NCI-H82 treated with DMSO at 0.1 percent for 48 hours (cell line): ENCODE measurements at regions not wholly inside any gene's neighbourhood (a gene's known extent, or its start where the extent isn't known, plus 50 kb on each side); places are given as distances from the start of the nearest gene placed in this dataset.

Source experiments
- DNase-seq: peaks from one replicate; lab custom pipeline; 2025; ENCODE audit not compliant: unreplicated experiment; lab: John Stamatoyannopoulos, UW

DNA sequence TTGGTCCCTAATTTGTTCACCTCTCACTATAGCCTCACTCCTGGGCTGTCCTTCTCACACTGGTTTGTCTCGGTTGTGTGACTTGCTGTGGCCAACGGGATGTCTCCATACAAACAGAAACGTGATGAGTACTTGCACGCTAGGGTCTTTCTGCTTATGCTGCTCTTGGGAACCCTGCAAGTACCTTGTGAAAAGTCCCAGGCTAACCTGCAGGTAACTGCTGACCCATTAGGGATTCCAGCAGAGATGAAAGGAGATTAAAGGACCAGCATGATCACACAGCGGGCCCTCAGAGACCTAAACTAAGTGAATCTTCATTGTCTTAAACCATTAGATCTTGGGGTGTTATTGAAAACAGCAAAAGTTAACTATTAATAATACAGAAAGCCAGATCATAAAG is 562.8 kb upstream of the GOT2 start:
- no peak for DNase-seq

DNA sequence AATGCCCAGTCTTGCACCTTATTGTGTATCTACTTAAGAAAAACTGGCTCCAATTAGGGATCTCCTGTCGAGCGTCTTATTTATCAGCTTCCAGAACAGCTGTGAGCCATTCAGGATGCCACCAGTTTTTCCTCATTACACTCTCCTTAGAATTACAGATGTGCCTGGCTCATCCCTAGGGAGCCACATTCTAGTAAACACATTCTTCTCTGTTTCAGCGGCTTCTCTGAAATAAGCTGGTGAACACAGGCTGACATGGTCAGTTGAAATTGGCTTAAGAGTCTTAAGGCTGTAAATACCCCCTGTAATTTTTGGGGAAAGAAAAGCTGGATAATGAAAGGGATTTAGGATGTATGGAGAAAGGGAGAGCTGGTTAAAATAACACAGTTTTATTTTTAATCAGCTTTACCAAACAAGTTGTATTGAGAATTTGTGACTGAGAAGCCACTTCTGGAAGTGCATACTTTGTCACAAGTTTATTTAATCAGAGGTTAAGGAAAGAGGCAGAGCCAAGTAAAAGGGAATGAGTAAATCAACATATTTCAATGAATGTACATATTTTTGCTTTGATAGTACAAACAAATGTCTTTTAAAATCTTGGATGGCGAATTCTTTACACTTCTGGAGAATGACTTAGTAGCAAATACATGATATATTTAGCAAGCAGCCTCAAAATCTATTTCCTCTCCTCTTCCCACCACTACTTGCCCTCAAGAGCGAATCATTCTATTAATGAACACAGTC is 562.0 kb upstream of the GOT2 start:
- DNase-seq: peak; percentile 50

DNA sequence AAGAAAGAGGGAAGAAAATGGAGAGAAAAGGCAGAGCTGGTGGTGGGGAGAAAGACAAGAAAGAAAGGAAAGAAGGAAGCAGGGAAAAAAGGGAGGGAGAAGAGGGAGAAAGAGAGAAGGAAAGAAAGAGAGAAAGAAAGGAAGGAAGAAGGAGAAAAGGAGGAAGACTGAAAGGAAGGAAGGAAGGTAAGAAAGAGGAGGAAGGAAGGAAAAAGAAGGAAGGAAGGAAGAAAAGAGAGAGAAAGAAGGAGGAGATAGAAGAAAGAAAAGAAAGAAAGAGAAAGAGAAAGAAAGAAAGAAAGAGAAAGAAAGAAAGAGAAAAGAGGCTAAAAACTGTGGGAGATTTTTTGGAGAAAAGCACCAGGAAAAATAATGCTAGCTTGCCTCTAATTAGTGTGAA is 561.4 kb upstream of the GOT2 start:
- no peak for DNase-seq

DNA sequence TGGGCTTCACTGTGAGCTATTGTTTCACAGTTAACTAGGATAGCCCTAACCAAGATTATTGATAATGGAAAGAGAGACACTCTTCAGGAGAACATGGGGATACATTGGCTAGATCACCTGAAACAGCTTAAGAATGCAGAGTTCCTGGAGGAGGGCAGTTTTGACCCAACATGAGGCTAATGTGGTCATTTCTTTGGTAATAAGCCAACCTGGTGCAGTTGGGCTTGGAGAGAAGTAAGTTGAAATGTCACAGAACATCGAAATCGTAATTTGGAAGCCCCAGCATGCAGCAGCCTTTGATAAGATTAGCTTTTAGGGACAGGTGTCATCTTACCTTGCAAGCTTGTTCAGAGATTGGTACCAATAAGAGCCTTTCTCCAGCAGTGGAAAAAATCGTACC is 556.6 kb upstream of the GOT2 start:
- no peak for DNase-seq

DNA sequence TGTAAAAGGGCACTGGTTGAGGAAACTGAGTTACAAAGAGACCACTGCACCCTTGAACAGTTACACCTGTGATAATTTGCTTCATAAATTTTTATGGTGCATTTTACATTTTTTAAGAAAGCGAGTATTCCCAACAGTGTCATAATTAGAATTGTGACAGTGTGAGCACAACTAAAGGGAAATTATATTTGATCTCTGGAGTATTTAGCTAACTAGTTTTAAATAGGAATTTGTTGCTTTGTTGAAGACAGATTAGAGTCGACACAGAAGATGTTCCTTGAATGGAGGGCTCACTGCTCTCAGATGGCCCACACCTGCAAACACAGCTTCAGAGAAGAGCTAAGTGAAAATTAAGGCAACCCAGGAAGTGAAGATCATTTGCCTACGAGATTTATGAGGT is 555.0 kb upstream of the GOT2 start:
- DNase-seq: no peak

DNA sequence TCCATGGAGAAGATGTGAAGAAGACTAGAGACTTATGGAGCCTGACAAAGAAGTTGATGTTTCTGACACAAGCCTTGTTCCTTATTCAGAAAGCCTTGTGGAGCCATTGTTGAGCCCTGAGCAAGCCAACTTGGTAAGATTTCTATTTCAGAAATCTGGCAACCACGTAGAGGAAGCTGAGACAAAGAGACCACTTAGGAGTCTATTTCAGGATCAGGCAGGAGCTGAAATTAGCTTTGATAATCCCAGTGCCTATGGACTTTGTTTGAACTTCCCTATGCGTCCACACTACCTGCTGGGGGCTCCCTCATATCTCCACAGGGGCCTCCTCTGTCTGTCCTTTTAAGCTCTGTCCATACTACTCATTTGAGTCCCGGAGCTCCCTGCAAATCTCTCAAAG is 540.0 kb upstream of the GOT2 start:
- no peak for DNase-seq

DNA sequence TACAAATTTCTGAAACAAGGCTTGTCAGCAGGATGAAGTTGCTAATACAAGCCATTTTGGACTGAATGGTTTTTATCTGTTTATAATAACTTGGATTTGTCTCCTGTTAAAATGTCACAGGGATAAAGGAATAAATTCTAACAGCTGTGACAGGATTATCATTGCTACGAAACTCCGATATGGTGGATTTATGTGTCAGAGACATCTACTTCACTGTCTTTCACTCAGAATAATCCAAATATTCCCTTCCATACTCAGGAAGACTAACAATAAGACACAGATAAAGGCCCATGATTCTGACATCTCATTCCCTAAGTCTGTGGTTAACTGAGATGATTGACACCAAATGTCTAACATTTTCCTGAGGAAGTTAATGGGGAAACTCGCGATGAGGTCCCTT is 529.8 kb upstream of the GOT2 start:
- no peak for DNase-seq

DNA sequence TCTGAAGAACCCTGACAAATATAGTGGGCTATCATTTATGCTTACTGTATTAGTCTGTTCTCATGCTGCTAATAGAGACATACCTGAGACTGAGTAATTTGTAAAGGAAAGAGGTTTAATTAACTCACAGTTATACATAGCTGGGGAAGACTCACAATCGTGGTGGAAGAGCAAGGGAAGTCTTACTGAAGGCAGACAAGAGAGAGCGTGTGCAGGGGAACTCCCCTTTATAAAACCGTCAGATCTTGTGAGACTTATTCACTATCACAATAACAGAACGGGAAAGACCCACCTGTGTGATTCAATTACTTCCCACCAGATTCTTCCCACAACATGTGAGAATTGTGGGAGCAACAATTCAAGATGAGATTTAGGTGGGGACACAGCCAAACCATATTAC is 526.8 kb upstream of the GOT2 start:
- DNase-seq: no peak

DNA sequence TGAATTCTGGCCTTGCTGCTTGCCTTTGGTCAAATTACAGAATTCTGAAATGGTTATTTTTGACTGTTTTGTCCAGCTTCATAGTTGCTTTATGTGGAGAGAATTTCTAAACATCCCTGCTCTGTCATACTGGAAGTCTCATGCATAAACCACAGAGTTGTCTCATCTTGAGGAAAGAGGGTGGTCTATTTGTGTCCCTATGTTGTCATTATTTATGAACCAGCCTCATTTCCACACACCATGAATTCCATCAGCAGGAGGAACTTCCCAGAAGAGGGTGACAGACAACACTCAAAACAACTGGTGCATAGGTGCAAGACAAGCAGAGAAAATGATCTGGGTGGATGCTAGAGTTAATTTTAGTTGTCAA is 525.8 kb upstream of the GOT2 start:
- no peak for DNase-seq

DNA sequence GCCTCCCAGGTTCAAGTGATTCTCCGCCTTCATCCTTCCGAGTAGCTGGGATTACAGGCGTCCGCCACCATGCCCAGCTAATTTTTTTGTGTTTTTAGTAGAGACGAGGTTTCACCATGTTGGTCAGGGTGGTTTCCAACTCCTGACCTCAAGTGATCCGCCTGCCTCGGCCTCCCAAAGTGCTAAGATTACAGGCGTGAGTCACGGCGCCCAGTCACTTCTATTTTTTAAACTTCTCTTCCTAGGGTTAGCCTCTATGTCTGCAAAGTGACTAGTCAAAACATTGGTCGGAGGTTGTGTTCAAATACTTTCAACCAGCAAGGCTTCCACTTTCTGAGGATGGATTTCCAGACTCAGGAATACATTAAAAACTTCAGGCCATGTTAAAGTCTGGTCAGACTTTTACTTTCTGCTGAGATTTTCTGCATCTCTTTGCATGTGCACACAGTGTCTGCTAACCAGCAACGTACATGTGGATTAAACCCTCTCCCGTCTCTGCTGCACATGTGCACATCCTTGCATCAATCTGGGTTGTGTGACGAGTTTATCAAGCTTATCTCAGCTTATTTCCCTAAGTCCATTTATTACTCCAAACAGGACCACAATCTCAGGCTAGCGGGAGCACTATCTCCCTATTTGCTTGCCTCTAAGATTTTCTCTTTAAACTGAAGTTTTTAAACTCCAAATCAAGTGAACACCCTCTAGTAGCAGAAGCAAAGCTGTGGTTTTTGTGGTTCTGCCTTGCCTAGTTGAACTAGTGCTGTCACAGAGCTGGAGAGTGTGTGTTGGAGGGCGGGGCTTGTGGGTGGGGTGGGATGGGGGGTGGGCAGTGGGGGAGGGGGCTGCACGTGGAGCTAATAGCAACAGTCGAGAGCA is 525.2 kb upstream of the GOT2 start:
- DNase-seq: peak; percentile 1

DNA sequence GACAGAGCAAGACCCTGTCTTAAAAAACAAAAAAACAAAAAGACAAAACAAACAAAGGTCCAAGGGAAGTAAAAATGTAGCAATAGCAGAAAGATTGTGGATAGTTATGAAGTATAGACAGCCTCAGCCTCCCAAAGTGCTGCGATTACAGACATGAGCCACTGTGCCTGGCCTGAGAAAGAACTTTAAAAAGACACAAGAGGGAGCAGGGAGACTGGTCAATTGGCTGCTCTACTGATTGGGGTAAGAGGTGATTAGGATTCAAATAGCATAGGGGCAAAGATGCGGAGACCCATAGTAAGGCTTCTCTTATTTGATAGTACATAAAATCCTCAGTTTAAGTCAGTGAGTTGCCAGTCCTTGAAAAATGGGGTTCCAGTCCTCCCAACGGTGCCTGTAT is 518.2 kb upstream of the GOT2 start:
- no peak for DNase-seq

DNA sequence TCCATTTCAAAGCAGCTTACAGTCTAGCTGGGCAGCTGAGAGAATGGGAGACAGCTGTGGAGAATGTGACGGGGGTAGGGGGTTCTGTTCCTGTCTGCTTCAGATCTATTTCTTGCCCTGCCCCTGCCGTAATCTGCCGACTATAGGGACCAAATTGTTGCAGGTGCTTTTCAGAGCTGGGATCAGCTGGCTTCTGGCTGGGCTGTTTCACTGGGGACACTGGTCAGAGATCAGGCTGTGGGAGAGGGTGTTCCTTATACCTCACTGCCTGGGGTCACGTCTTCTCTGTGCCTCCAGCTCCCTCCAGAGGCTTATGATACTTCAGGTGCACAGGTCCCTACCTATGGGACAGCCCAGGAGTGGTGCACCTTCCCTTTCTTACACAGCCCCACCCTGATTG is 514.9 kb upstream of the GOT2 start:
- no peak for DNase-seq

DNA sequence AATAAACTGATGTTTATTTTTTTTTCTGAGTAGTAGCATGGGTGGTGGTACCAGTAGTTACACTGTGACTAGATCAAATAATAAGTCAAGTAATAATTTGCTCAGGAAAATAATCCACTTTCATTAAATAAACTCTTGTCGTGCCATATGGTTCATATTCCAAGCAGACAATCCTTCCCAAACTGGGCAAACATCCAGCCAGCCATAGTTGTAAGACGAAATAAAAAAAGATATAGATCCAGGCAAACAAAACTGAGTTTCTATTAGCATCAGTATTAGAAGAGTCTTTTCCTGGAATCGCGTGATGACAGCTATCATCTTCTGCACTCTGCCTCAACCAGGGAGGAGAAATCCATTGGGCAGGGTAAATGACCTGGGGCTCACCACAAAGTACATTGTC is 508.4 kb upstream of the GOT2 start:
- DNase-seq: no peak

DNA sequence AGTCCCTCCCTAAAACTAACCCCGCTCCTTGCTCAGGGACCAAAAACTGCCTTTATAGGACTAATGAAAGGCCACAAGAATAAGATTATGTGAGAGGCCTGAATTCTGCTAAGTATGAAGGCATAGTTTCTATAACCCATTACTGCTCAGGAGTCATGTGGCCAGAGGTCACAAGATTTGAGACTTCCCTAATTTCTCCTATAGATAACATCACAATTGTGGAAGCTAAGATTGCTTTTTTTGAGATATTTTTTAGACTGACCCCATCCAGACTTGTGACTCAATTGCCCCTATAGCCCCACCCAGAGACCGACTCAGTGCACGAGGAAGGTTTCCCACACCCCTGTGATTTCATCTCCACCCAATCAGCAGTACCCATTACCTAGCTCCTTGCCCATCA is 504.1 kb upstream of the GOT2 start:
- DNase-seq: no peak

DNA sequence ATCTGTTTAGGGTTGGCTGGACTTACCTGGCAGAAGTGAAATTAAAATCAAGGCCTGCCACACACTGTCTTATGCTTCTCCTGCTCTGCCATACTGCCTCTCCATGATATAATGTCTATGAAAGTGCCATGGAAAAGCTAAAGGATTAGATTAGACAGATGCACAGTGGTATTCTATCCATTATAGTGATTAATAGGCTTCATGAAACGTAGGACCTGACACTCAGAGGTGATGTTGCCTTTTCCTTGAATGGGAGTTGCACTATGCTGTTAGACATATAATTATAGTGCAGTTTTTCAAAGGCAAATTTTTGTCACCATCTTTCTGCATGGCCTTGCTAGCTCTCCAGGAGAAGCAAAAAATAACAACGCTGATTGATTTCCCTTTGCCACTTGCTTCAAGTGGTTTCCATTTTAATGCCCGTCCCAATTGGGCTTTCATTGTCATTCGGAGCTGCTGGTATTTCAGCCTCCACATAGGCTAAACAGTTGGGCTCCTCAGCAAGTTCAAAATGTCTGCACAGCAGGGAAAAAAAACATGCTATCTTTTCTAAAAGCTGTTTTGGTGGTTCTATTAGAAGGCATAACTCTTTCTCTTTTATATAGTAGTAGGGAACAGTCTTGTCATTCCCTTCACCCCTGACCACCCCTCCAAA is 502.8 kb upstream of the GOT2 start:
- no peak for DNase-seq

DNA sequence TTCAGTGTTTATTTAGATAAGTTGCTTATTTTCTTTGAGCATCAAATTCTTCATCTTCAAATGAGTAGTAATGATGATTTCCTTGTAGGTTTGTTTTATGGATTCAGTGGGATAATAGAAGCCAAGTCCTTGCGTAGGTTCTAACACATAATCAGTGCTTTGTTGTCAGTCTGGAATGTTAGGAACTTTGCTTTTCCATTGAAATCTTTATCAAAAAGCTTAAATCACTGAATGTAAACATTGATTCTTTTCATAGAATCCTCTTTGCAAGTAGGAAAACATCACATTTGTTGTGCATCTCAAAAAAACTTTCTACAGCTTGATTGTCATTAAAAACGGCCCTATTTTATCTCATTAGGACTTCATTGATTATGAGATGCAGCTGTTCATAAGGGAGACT is 490.3 kb upstream of the GOT2 start:
- DNase-seq: no peak

DNA sequence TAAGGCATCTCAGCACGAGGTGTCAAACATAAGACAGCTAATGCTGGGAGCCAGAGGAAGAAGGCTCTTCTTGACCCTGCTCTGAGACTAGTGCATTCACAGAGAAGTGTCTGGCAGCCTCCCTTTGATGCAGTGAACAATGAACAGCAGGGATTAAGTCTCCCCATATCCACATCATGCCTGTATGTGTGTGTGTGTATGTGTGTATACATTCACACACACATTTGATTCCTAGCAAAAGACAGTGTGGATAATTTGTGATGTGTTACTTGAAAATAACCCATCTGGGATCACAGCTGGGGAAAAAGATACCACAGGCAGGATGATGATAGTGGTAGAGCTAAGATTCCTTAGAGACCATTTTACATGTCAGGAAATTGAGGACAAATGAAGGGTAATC is 485.9 kb upstream of the GOT2 start:
- no peak for DNase-seq

DNA sequence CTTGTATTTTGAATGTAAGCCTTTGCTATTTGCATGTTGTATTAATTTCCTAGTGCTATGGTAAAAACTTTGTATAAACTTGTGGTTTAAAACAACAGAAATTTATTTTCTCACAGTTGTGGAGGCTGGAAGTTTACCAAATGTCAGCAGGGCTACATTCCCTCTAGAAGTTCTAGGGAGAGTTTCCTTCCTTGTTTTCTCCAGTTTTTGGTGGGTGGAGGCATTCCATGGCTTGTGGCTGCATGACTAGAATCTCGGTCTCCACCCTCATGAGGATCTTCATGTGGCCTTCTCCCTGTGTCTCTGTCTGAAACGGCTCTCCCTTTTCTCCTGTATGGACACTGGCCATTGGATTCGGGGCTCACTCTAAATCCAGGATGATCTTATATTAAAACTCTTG is 482.2 kb upstream of the GOT2 start:
- DNase-seq: no peak

DNA sequence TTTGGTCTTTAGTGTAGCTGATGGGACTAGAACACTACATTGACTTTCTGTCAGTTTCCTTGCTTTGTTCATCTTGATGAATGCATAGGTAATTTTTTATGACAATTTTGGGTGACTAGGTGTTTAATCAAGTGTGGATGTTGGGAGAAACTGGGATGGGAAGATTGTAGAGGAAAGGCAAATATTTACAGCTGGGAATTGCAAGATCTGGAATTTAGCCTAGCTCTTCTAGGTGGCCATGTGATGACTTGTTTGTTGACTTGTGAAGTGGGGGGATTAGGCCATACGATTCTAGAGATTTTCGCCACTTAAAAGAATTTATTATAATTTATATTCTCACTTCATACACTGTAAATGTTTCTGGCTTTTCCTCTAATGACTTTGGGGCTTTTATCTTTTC is 480.3 kb upstream of the GOT2 start:
- DNase-seq: no peak

DNA sequence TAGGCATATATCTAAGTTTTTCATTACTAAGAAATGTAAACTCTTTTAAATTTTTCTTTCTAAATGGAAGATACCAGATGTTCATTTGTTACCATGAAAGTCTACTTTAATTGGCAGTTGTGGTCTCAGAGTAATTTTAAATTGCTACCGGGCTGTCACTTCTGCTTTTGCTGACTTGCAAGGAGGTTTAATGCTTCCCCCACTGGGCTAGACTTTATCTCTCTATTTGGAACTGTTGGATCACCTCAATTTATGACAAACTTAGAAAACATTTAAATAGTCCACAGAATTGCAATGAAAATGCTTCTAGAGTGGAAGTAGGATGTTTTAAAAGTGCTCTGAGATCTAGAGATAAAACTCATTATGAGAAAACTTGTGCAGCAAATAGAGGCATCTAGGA is 479.8 kb upstream of the GOT2 start:
- no peak for DNase-seq

DNA sequence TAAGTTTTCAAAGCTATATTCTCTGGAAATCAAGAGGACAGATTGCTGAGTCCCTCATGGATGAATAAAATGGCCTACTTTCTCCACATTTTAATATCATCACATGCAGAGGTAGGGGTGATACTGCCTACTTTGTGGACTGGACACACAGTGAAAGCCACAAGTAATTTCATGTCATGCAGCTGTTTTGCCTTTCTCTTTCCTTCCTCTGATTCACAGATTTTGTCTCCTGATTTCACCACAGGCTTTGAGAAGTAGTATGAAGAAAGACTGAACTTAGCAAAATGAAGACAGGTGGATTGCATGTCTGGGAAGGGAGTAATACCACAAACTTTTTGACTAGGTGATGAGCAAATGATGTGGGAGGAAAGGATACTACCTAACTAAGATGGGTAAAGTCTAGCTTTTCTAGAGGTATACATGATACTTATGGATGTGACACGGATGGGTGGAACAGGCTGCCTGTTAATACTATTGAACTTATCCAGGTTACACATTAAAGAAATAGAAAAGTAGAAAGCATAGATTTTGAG is 478.4 kb upstream of the GOT2 start:
- no peak for DNase-seq

DNA sequence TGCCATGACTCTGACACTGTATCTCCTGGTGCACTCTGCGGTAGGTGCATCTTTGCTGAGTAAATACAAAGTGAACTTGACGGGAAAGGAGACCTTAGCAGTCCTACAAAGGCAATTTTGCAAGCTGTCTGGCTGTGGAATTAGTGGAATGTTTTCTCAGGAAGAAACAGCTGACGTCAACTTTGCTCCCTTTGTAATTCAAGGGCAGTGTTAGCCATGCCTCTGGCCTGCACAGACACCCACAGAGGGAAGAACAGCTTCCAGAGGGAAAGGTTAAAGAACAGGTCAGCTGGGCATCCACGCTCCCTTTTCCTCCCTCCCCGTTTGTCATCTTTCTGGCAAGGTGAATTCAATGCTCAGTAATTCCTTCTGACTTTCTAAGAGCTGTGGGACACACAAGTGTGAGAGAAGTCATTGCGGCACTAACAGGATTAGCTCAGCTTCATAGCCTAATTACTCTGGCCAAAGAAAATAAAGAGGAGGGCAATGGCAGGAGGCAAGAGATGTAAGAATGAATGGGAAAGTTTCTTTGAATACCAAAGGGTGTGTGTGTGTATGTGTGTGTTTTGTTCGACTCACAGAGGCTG is 476.9 kb upstream of the GOT2 start:
- peak; percentile 16 for DNase-seq
